Activated CD8-positive, alpha-beta T cell treated with anti-CD3 and anti-CD28 coated beads, Interleukin-2, amount 10 ng/mL, durations not matched to agents 7 days and 5 days (primary cell): ENCODE measurements at regions not wholly inside any gene's neighbourhood (a gene's known extent, or its start where the extent isn't known, plus 50 kb on each side); places are given as distances from the start of the nearest gene placed in this dataset.

Experiments used
- ATAC-seq: fragments of 150-1000 bp; cut with Tn5 transposase; one replicate; pipeline ENCODE4 v1.10.0; 2021; ENCODE audit warnings: moderate library complexity
- CTCF ChIA-PET: fragments of 350-600 bp; sonication (Branson Sonifier 250); formaldehyde crosslinking; loops from one replicate; lab custom pipeline; 2021; ENCODE audit warnings: antibody characterized with exemption; lab: Charles Lee
- POLR2A ChIA-PET: fragments of 350-600 bp; sonication (Branson Sonifier 250); formaldehyde crosslinking; loops from one replicate; lab custom pipeline; 2021; ENCODE audit warnings: antibody characterized with exemption; lab: Charles Lee
- DNase-seq: peaks from one replicate; pipeline ENCODE4 v3.0.0-alpha.2; 2020
- H3K27ac Mint-ChIP-seq: one replicate; pipeline ENCODE4 v1.8.0; 2021; ENCODE audit warnings: mild to moderate bottlenecking, mixed read lengths
- H3K27me3 Mint-ChIP-seq: one replicate; pipeline ENCODE4 v1.8.0; 2021; ENCODE audit warnings: low read depth, mixed read lengths
- H3K36me3 Mint-ChIP-seq: one replicate; pipeline ENCODE4 v1.8.0; 2021; ENCODE audit warnings: low read depth, mixed read lengths
- H3K4me1 Mint-ChIP-seq: one replicate; pipeline ENCODE4 v1.8.0; 2021; ENCODE audit warnings: low read depth, mixed read lengths
- H3K4me3 Mint-ChIP-seq: one replicate; pipeline ENCODE4 v1.8.0; 2021; ENCODE audit warnings: mild to moderate bottlenecking, mixed read lengths
- H3K9me3 Mint-ChIP-seq: one replicate; pipeline ENCODE4 v1.8.0; 2022; ENCODE audit warnings: mixed read lengths; ENCODE audit not compliant: insufficient read depth

DNA sequence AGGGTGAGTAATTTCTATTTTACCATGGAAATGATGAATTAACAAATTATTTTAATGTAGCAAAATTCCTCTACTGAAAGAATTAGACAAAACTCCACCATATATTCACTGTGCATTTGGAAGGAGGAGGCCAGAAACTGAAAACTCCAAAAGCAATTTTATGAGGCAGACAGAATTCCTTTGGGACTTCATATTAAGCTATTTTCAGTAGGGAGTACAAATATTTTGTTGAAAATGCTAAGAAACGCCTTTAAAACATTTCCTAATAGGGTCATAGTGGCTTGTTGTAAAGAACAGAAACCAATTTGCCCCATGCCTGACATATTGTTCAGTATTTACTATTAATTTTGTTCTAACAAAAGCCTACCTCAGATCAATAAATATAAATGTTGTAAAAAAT is 117.8 kb downstream of the TES start:
- H3K4me3 Mint-ChIP-seq, result no peak overlapping the region
- H3K27ac Mint-ChIP-seq, result no peak overlapping the region
- no peaks in the 10 kb centered on the region for H3K36me3 Mint-ChIP-seq
- H3K27me3 Mint-ChIP-seq, result peaks cover 5% of the 10 kb centered on the region
- H3K4me1 Mint-ChIP-seq, result no peaks in the 10 kb centered on the region
- no peaks in the 10 kb centered on the region for H3K9me3 Mint-ChIP-seq
- DNase-seq (no peak), ATAC-seq (no peak)
- POLR2A ChIA-PET, result no interaction called here
- CTCF ChIA-PET, result no interaction called here

DNA sequence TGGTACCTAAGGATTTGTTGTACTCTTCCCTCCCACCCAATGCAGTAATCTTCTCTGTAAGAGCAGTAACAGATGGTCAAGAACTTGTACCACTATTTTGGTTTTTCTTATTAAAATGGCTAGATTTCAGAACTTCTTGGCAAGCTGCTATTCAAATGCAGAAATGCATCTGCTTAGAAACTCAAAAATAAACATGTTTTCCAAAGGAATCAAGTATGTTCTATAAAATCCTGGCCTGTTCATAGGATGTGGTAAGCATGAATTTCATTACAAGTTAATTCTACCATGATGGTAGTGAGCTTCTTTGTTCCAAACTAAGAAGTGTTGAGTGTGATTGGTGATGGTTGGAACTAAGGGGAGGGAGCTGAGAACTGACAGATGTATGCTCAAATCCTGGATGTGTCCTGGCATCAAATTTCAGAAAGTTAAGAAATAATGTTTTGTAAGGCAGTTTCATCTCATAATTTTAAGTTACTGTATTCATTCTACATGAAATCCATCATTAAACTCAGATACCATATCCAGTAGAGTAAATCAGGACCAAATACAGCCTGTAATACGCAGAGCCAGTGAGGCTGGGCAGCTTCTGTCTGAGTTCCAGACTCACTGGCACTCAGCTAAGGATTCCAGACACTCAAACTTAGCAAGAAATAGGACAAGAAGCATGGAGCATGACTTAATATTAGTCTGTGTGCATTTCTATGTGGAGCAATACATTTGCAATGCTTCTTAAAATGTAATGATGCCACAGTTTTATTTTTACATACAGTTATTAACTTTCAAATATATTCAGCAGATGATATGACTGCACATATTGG is 119.6 kb downstream of the TES start:
- no peaks in the 10 kb centered on the region for H3K9me3 Mint-ChIP-seq
- ChIA-PET CTCF (interaction anchor here (0.8 to 1.8 kb wide), 2 partner anchors 10 to 150 kb away, joined by 3 to 5 read pairs; no protein-coding TSS in a partner anchor), POLR2A (no interaction called here)
- ATAC-seq (no peak), DNase-seq (no peak)
- H3K27ac Mint-ChIP-seq, result no peak overlapping the region
- no peak overlapping the region for H3K4me3 Mint-ChIP-seq
- H3K4me1 Mint-ChIP-seq, result no peaks in the 10 kb centered on the region
- H3K36me3 Mint-ChIP-seq, result no peaks in the 10 kb centered on the region
- H3K27me3 Mint-ChIP-seq, result peaks cover 2% of the 10 kb centered on the region

DNA sequence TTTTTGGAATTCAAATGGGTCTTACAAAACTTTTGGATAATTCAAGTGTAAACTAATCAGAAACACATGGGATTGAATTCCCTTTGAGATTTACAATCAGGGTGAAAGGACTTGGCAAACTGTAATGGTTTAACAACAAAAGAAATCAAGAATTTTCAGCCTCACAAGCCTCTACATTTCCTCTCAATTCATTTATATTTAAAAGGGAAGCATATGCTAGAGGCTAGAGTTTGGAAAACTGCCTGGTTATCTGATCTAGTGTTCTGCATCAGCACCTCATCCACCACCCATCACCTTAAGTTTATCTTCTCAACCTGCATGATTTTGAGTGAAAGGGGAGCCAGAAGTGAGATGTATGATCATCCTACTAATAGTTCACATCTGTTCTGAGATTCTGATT is 120.7 kb downstream of the TES start:
- ATAC-seq (no peak), DNase-seq (no peak)
- Mint-ChIP-seq H3K4me3 (no peak overlapping the region), H3K9me3 (no peaks in the 10 kb centered on the region), H3K27ac (no peak overlapping the region), H3K27me3 (peaks cover 2% of the 10 kb centered on the region), H3K4me1 (no peaks in the 10 kb centered on the region), H3K36me3 (no peaks in the 10 kb centered on the region)
- CTCF ChIA-PET, result no interaction called here
- POLR2A ChIA-PET, result no interaction called here

DNA sequence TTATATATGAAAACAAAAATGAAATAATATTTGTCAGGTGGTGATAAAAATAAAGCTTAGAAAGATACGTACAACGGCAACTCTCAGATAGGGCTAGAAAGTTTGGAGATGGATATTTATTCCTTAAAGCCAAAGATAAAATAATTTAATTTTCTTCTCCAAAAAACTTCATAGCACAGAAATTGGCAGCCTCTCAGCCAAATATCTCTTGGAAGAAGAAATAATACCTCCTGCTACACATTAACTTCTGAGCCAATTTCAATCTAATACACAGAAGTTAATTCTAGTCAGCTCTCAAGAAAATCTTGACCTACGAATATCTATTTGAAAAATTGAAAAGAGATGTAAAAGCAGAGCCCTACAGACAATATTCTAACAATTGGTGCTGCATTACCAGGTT is 122.4 kb downstream of the TES start:
- Mint-ChIP-seq H3K36me3 (no peaks in the 10 kb centered on the region), H3K4me3 (no peak overlapping the region), H3K27ac (no peak overlapping the region), H3K27me3 (peaks cover 2% of the 10 kb centered on the region), H3K4me1 (no peaks in the 10 kb centered on the region), H3K9me3 (no peaks in the 10 kb centered on the region)
- POLR2A ChIA-PET, result no interaction called here
- CTCF ChIA-PET, result no interaction called here
- DNase-seq (no peak), ATAC-seq (no peak)

DNA sequence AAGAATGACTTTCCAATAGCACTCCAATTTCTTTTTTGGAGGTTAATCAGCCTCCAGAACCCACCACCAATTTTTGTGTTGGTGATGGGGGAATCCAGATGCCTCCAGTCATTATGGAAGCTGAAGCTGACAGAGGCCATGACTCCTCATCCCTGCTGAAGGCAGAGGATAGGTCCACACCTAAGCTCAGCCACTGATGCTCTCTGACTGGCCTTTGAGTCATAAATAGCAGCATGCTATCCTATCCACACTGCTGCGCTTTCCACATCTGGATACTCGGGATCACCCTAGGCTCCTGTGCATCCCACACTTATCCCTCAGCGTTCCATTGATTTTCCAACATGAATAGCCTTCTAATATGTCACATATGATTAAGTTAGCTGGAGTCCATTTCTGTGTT is 124.2 kb downstream of the TES start:
- Mint-ChIP-seq H3K4me1 (no peaks in the 10 kb centered on the region), H3K36me3 (no peaks in the 10 kb centered on the region), H3K4me3 (no peak overlapping the region), H3K27ac (no peak overlapping the region), H3K9me3 (no peaks in the 10 kb centered on the region), H3K27me3 (peaks cover 2% of the 10 kb centered on the region)
- CTCF ChIA-PET, result no interaction called here
- no peak for DNase-seq
- POLR2A ChIA-PET, result no interaction called here
- ATAC-seq, result no peak

DNA sequence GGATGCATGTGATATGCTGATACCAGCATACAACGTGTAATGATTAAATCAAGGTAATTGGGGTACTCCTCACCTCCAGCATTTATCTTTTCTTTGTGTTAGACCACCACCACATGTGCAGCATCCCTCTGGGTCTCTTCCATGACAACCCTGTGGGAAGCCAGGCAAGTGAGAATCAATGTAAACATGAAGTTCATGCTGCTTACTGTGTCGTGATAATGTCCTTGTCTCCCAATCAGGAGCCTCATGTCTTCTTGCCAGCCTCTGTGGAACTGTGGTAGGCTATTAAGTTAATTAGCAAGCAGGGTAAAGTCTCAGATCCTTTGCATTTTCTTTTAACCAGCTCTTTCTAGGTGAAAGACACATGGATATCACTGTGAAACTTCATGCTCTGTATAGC is 126.7 kb downstream of the TES start:
- CTCF ChIA-PET, result no interaction called here
- no peak overlapping the region for H3K27ac Mint-ChIP-seq
- ATAC-seq (no peak), DNase-seq (no peak)
- H3K9me3 Mint-ChIP-seq, result no peaks in the 10 kb centered on the region
- H3K27me3 Mint-ChIP-seq, result no peaks in the 10 kb centered on the region
- no peaks in the 10 kb centered on the region for H3K36me3 Mint-ChIP-seq
- H3K4me1 Mint-ChIP-seq, result no peaks in the 10 kb centered on the region
- POLR2A ChIA-PET, result no interaction called here
- no peak overlapping the region for H3K4me3 Mint-ChIP-seq

DNA sequence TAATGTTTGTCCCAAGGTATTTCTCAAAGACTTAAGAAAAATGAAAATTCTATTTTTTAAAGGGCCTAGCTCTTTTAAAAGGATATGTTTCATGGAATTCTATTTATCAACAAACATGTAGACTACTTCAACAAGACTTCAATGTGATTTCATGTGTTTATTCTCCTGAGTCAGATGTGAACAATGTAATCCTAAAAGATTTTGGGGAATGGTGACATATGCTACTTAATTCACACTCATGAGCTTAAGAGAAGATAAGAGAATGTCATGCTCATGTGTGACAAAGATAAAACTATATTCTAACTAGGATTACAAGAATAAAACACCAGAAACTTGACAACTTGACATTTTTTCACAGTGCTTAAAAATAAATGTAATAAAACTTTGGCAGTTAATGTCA is 127.5 kb downstream of the TES start:
- ATAC-seq, result no peak
- no peak for DNase-seq
- ChIA-PET CTCF (no interaction called here), POLR2A (no interaction called here)
- Mint-ChIP-seq H3K4me3 (no peak overlapping the region), H3K27ac (no peak overlapping the region), H3K4me1 (no peaks in the 10 kb centered on the region), H3K27me3 (no peaks in the 10 kb centered on the region), H3K36me3 (no peaks in the 10 kb centered on the region), H3K9me3 (no peaks in the 10 kb centered on the region)

DNA sequence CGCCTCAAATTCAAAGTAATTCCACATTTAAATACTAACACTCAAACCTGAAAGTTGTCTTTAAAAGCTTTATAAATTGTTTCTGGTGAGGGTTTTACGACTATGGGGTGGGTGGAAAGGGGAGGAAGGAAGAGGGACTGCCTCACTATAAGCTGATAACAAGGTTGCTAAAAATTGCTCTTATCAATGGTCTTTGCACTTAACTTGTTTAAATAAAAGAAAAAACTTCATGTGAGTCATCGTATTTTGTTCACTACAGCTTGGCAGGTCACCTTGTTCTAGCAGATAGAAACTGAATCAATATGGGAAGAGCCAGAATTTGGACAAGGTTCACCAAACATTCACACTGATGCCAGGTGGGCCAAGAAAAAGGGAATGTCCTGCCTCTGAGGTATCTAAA is 129.2 kb downstream of the TES start:
- POLR2A ChIA-PET, result no interaction called here
- no peak for ATAC-seq
- no peaks in the 10 kb centered on the region for H3K4me1 Mint-ChIP-seq
- H3K4me3 Mint-ChIP-seq, result no peak overlapping the region
- no peak for DNase-seq
- no peaks in the 10 kb centered on the region for H3K36me3 Mint-ChIP-seq
- no peaks in the 10 kb centered on the region for H3K9me3 Mint-ChIP-seq
- H3K27ac Mint-ChIP-seq, result no peak overlapping the region
- CTCF ChIA-PET, result interaction anchor here (1.7 to 2.2 kb wide), 2 partner anchors 10 to 187 kb away, joined by 5 to 6 read pairs; no protein-coding TSS in a partner anchor
- H3K27me3 Mint-ChIP-seq, result peaks cover 1% of the 10 kb centered on the region

DNA sequence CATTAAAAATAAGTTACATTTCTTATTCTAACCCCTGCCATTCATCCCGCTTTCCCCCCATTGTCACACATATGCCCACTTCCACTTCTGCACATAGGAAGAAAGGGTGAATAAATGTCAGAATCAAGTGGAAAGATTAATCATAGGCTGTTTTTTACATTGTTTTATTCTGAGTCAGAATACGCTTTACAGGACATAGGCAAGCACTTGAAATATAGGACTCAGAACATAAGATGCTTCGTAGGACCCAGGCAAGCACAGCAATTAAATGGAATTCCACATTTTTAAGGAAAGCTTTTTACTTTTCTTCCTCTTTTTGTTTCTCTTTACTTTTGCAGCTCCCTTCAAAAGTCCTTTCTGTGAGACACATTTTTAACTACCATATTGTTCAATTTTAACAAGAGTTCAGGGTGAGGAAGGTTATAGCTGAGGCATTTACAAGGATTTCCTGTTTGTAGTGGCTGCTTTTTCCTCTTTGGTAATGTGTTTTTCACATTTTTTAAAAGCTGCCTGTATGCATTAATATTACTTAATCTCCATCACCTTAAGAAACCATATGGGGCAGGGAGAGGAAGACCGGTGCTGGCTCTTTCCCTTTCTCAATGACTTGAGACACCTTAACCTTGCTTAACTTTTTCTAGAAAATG is 130.0 kb downstream of the TES start:
- POLR2A ChIA-PET, result no interaction called here
- Mint-ChIP-seq H3K9me3 (no peaks in the 10 kb centered on the region), H3K4me1 (no peaks in the 10 kb centered on the region), H3K27ac (no peak overlapping the region), H3K27me3 (peaks cover 1% of the 10 kb centered on the region), H3K36me3 (no peaks in the 10 kb centered on the region), H3K4me3 (no peak overlapping the region)
- no peak for DNase-seq
- CTCF ChIA-PET, result interaction anchor here (1.7 to 2.2 kb wide), 2 partner anchors 11 to 186 kb away, joined by 5 to 6 read pairs; no protein-coding TSS in a partner anchor
- ATAC-seq, result no peak

DNA sequence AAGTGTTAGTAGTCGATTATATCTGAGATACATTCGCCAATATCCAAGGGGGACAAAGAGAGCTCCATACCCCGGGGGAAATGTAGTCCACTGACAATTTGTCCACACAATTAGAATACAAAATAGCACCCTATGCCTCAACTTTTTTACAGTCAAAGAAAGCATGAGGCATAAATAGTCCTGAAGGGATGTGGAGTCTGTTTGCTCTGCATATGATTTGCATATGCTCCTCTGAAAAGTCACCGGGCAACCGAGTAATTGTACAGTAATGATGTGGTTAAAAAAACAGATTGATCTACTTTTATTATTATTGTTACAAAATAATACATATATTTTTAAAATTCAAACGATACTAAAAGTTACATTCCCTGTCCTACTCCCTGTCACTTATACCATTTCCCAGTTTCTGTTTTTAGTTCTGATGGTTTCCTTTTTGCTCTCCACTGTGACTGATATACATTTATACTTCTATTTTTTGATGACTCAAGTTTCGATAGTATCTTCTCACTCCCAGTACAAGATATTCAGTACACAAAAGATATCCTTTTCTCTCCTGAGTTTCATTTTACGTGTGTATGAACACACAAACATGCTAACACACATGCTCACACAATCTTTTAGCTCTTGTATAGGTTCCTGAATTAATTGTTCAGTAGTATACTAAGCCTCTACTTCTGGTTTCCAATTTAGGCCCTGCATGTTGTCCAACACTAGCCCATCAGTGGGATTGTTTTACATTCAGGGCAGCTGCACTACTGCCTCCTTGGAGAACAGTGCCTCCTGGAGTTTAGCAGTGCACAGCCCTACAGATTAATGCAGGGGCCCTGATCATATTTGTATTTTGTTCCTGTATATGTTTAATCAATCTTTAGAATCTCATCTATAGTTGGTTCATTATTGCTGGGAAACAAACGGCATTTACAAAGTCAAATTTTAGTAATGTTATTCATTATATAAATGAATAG is 130.9 kb downstream of the TES start:
- no peaks in the 10 kb centered on the region for H3K9me3 Mint-ChIP-seq
- DNase-seq, result no peak
- H3K4me1 Mint-ChIP-seq, result no peaks in the 10 kb centered on the region
- ChIA-PET CTCF (interaction anchor here (1.7 to 2.2 kb wide), 2 partner anchors 12 to 185 kb away, joined by 5 to 6 read pairs; no protein-coding TSS in a partner anchor), POLR2A (no interaction called here)
- H3K4me3 Mint-ChIP-seq, result no peak overlapping the region
- ATAC-seq, result no peak
- H3K27me3 Mint-ChIP-seq, result peaks cover 2% of the 10 kb centered on the region
- no peaks in the 10 kb centered on the region for H3K36me3 Mint-ChIP-seq
- no peak overlapping the region for H3K27ac Mint-ChIP-seq

DNA sequence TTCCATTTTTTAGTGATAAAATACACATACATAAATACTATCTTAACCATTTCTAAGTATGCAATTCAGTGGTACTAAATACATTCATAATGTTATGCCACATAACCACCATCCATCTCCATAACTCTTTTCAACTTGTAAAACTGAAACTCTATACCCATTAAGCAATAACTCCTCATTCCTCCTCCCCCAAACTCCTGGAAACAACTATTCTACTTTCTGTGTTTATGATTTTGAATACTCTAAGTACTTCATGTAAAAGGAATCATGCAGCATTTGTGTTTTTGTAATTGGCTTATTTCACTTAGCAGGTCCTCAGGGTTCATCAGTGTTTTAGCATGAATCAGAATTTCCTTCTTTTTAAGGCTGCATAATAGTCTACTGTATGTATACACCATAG is 131.8 kb downstream of the TES start:
- ATAC-seq, result no peak
- ChIA-PET POLR2A (no interaction called here), CTCF (no interaction called here)
- Mint-ChIP-seq H3K27me3 (peaks cover 4% of the 10 kb centered on the region), H3K4me1 (no peaks in the 10 kb centered on the region), H3K4me3 (no peak overlapping the region), H3K27ac (no peak overlapping the region), H3K9me3 (no peaks in the 10 kb centered on the region), H3K36me3 (no peaks in the 10 kb centered on the region)
- no peak for DNase-seq
